ENCODE measurements at regions not wholly inside any gene's neighbourhood (a gene's known extent, or its start where the extent isn't known, plus 50 kb on each side); places are given as distances from the start of the nearest gene placed in this dataset.

DNA sequence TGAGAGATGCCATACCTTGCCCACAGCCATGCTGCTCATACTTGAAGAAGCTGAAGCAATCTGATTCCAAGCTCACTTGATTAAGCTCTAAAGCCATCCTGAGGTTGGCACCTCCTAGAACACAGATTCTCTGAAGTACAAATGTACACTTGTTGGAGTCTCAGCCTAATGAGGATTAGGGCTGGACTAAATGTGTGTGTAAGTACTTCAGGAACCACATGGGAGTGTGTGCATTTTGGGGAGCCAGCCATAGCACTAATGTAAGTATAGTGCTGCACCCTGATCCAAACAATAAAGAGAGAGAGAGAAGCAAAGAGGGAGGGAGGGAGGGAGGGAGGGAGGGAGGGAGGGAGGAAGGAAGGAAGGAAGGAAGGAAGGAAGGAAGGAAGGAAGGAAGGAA lies 458.6 kb downstream of the MAFB start (continued):
- TF ChIP-seq, protein P1, sequence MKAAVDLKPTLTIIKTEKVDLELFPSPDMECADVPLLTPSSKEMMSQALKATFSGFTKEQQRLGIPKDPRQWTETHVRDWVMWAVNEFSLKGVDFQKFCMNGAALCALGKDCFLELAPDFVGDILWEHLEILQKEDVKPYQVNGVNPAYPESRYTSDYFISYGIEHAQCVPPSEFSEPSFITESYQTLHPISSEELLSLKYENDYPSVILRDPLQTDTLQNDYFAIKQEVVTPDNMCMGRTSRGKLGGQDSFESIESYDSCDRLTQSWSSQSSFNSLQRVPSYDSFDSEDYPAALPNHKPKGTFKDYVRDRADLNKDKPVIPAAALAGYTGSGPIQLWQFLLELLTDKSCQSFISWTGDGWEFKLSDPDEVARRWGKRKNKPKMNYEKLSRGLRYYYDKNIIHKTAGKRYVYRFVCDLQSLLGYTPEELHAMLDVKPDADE (IDR thresholded peaks at IDR 0.05), result no peak
- TF ChIP-seq ZNF114 (CRISPR knock-in tag; IDR thresholded peaks at IDR 0.05), result no peak
- no peak for TF ChIP-seq EZH2 (IDR thresholded peaks at IDR 0.05; ENCODE audit: low read depth, unreplicated experiment)
- TF ChIP-seq ZNF331 (CRISPR knock-in tag; IDR thresholded peaks at IDR 0.05; ENCODE audit: low read depth), result no peak

DNA sequence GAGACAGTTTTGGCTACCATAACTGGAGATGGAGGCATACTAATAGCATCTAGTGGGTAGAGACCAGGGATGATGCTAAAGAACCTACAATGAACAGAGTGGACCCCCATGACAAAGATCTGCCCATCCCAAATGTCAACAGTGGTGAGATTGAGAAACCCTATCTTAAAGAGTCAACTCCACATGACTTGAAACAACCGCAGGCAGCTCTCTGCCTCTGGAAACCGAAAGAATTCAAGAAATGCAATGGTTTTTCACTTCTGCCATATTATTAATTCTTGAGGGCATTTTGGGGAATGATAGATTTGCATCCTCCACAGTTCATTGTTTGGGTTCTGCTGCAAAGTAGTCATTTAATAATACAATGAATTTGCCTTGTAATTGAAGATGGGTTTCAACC lies 463.4 kb downstream of the MAFB start:
- no peaks in the 10 kb centered on the region for H3K36me3 ChIP-seq (ENCODE audit: insufficient read depth)
- H3F3A ChIP-seq (replicated peaks; ENCODE audit: low read depth), result no peaks in the 10 kb centered on the region
- H3K4me1 Mint-ChIP-seq, result peaks cover 7% of the 10 kb centered on the region
- ATAC-seq (no peak), DNase-seq (ENCODE audit: low spot score) (no peak)
- no peak overlapping the region for H3K27ac Mint-ChIP-seq
- H3K4me3 Mint-ChIP-seq, result no peak overlapping the region
- peaks cover 17% of the 10 kb centered on the region for H3K9me2 ChIP-seq (ENCODE audit: insufficient read depth)
- no peaks in the 10 kb centered on the region for H3K27me3 ChIP-seq (ENCODE audit: insufficient read depth)
- H3K4me1 ChIP-seq (ENCODE audit: insufficient read depth), result peaks cover 4% of the 10 kb centered on the region; the same call in 1 of the 2 replicates
- H3K79me2 ChIP-seq (replicated peaks; ENCODE audit: insufficient read depth), result no peaks in the 10 kb centered on the region
- H3K9me3 Mint-ChIP-seq, result no peaks in the 10 kb centered on the region
- H3K4me2 ChIP-seq, result no peak overlapping the region
- no peaks in the 10 kb centered on the region; the same call in 2 of the 3 replicates for H3K36me3 Mint-ChIP-seq (ENCODE audit: low read depth)
- no peak overlapping the region for H3K4me3 ChIP-seq
- H2AFZ ChIP-seq, result no peak overlapping the region
- H3K27me3 Mint-ChIP-seq (ENCODE audit: insufficient read depth, low read depth, poor library complexity), result no peaks in the 10 kb centered on the region
- H4K20me1 ChIP-seq (replicated peaks; ENCODE audit: insufficient read depth), result no peaks in the 10 kb centered on the region
- no peak overlapping the region for H3K27ac ChIP-seq (ENCODE audit: low read depth)
- TF ChIP-seq STAT1 (IDR thresholded peaks at IDR 0.05; ENCODE audit: unreplicated experiment), result no peak
- TF ChIP-seq, protein P2, sequence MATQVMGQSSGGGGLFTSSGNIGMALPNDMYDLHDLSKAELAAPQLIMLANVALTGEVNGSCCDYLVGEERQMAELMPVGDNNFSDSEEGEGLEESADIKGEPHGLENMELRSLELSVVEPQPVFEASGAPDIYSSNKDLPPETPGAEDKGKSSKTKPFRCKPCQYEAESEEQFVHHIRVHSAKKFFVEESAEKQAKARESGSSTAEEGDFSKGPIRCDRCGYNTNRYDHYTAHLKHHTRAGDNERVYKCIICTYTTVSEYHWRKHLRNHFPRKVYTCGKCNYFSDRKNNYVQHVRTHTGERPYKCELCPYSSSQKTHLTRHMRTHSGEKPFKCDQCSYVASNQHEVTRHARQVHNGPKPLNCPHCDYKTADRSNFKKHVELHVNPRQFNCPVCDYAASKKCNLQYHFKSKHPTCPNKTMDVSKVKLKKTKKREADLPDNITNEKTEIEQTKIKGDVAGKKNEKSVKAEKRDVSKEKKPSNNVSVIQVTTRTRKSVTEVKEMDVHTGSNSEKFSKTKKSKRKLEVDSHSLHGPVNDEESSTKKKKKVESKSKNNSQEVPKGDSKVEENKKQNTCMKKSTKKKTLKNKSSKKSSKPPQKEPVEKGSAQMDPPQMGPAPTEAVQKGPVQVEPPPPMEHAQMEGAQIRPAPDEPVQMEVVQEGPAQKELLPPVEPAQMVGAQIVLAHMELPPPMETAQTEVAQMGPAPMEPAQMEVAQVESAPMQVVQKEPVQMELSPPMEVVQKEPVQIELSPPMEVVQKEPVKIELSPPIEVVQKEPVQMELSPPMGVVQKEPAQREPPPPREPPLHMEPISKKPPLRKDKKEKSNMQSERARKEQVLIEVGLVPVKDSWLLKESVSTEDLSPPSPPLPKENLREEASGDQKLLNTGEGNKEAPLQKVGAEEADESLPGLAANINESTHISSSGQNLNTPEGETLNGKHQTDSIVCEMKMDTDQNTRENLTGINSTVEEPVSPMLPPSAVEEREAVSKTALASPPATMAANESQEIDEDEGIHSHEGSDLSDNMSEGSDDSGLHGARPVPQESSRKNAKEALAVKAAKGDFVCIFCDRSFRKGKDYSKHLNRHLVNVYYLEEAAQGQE (IDR thresholded peaks at IDR 0.05; ENCODE audit: unreplicated experiment), result no peak
- no peak for TF ChIP-seq ZNF331 (CRISPR knock-in tag; IDR thresholded peaks at IDR 0.05; ENCODE audit: low read depth)
- TF ChIP-seq EZH2phosphoT487 (IDR thresholded peaks at IDR 0.05; ENCODE audit: unreplicated experiment), result no peak
- no peak for TF ChIP-seq ZNF114 (CRISPR knock-in tag; IDR thresholded peaks at IDR 0.05)
- TF ChIP-seq NANOG (IDR thresholded peaks at IDR 0.05; ENCODE audit: borderline replicate concordance), result no peak
- TF ChIP-seq POLR2AphosphoS5 (IDR thresholded peaks at IDR 0.05; ENCODE audit: low read depth), result no peak
- no peak for TF ChIP-seq EZH2 (IDR thresholded peaks at IDR 0.05; ENCODE audit: low read depth, unreplicated experiment)
- TF ChIP-seq CREB1 (CRISPR knock-in tag; IDR thresholded peaks at IDR 0.05; ENCODE audit: low read depth), result no peak
- TF ChIP-seq, protein P3, sequence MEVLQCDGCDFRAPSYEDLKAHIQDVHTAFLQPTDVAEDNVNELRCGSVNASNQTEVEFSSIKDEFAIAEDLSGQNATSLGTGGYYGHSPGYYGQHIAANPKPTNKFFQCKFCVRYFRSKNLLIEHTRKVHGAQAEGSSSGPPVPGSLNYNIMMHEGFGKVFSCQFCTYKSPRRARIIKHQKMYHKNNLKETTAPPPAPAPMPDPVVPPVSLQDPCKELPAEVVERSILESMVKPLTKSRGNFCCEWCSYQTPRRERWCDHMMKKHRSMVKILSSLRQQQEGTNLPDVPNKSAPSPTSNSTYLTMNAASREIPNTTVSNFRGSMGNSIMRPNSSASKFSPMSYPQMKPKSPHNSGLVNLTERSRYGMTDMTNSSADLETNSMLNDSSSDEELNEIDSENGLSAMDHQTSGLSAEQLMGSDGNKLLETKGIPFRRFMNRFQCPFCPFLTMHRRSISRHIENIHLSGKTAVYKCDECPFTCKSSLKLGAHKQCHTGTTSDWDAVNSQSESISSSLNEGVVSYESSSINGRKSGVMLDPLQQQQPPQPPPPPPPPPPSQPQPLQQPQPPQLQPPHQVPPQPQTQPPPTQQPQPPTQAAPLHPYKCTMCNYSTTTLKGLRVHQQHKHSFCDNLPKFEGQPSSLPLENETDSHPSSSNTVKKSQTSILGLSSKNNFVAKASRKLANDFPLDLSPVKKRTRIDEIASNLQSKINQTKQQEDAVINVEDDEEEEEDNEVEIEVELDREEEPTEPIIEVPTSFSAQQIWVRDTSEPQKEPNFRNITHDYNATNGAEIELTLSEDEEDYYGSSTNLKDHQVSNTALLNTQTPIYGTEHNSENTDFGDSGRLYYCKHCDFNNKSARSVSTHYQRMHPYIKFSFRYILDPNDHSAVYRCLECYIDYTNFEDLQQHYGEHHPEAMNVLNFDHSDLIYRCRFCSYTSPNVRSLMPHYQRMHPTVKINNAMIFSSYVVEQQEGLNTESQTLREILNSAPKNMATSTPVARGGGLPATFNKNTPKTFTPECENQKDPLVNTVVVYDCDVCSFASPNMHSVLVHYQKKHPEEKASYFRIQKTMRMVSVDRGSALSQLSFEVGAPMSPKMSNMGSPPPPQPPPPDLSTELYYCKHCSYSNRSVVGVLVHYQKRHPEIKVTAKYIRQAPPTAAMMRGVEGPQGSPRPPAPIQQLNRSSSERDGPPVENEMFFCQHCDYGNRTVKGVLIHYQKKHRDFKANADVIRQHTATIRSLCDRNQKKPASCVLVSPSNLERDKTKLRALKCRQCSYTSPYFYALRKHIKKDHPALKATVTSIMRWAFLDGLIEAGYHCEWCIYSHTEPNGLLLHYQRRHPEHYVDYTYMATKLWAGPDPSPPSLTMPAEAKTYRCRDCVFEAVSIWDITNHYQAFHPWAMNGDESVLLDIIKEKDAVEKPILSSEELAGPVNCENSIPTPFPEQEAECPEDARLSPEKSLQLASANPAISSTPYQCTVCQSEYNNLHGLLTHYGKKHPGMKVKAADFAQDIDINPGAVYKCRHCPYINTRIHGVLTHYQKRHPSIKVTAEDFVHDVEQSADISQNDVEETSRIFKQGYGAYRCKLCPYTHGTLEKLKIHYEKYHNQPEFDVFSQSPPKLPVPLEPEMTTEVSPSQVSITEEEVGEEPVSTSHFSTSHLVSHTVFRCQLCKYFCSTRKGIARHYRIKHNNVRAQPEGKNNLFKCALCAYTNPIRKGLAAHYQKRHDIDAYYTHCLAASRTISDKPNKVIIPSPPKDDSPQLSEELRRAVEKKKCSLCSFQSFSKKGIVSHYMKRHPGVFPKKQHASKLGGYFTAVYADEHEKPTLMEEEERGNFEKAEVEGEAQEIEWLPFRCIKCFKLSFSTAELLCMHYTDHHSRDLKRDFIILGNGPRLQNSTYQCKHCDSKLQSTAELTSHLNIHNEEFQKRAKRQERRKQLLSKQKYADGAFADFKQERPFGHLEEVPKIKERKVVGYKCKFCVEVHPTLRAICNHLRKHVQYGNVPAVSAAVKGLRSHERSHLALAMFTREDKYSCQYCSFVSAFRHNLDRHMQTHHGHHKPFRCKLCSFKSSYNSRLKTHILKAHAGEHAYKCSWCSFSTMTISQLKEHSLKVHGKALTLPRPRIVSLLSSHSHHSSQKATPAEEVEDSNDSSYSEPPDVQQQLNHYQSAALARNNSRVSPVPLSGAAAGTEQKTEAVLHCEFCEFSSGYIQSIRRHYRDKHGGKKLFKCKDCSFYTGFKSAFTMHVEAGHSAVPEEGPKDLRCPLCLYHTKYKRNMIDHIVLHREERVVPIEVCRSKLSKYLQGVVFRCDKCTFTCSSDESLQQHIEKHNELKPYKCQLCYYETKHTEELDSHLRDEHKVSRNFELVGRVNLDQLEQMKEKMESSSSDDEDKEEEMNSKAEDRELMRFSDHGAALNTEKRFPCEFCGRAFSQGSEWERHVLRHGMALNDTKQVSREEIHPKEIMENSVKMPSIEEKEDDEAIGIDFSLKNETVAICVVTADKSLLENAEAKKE (CRISPR knock-in tag; IDR thresholded peaks at IDR 0.05), result no peak
- TF ChIP-seq, protein P1 (IDR thresholded peaks at IDR 0.05), result no peak
